ENCODE measurements at regions not wholly inside any gene's neighbourhood (a gene's known extent, or its start where the extent isn't known, plus 50 kb on each side); places are given as distances from the start of the nearest gene placed in this dataset.
"Not testable (repeated sequence)": the region's sequence is repeated elsewhere in the genome, so short reads cannot be mapped to it uniquely, and the experiment has no call there.

DNA sequence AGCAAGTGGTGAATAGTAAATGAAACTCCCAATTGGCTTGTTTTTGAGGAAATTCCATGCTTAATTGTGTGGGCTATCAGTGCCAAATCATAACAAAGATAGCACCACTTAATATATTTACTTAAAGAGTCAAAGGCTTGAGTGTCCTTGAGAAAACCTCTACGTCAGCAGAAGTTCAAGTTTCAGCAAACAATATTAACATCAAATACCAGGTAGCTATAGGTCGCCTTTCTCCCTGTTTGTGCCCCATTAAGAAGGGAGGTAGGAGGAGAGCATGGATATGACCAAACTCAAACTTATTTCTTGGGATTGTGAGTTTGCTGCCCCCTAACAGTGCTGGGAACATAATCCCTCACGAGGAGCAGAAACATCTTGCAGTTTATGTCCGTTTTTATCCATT lies 105.6 kb upstream of the SYN3 start:
- no peak overlapping the region for H3K4me3 ChIP-seq (replicated peaks; ENCODE audit: low read depth, low read length)
- TF ChIP-seq, protein P1, sequence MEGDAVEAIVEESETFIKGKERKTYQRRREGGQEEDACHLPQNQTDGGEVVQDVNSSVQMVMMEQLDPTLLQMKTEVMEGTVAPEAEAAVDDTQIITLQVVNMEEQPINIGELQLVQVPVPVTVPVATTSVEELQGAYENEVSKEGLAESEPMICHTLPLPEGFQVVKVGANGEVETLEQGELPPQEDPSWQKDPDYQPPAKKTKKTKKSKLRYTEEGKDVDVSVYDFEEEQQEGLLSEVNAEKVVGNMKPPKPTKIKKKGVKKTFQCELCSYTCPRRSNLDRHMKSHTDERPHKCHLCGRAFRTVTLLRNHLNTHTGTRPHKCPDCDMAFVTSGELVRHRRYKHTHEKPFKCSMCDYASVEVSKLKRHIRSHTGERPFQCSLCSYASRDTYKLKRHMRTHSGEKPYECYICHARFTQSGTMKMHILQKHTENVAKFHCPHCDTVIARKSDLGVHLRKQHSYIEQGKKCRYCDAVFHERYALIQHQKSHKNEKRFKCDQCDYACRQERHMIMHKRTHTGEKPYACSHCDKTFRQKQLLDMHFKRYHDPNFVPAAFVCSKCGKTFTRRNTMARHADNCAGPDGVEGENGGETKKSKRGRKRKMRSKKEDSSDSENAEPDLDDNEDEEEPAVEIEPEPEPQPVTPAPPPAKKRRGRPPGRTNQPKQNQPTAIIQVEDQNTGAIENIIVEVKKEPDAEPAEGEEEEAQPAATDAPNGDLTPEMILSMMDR (IDR thresholded peaks at IDR 0.05; ENCODE audit: insufficient read depth, low read length, poor library complexity, severe bottlenecking) = no peak
- no peak for DNase-seq (ENCODE audit: extremely low read depth, insufficient read length)
- no peaks in the 10 kb centered on the region for H3K36me3 ChIP-seq (ENCODE audit: control insufficient read depth, insufficient read depth, low read length)
- H3K27me3 ChIP-seq (replicated peaks; ENCODE audit: control insufficient read depth, insufficient read depth, low read length) = no peaks in the 10 kb centered on the region

DNA sequence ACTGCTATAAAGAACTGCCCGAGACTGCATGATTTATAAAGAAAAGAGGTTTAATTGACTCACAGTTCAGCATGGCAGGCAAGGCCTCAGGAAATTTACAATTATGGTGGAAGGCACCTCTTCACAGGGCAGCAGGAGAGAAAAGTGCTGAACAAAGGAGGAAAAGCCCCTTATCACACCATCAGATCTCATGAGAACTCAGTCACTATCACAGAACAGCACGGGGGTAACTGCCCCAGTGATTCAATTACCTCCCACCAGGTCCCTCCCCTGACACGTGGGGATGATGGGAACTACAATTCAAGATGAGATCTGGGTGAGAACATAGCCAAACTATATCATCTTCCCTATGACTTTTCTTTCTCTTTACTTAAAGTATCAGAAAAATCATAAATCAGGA lies 104.0 kb upstream of the SYN3 start:
- no peak for DNase-seq (ENCODE audit: extremely low read depth, insufficient read length)
- no peaks in the 10 kb centered on the region for H3K27me3 ChIP-seq (replicated peaks; ENCODE audit: control insufficient read depth, insufficient read depth, low read length)
- H3K4me3 ChIP-seq (replicated peaks; ENCODE audit: low read depth, low read length) = no peak overlapping the region
- no peaks in the 10 kb centered on the region for H3K36me3 ChIP-seq (ENCODE audit: control insufficient read depth, insufficient read depth, low read length)
- TF ChIP-seq, protein P1 (IDR thresholded peaks at IDR 0.05; ENCODE audit: insufficient read depth, low read length, poor library complexity, severe bottlenecking) = no peak

DNA sequence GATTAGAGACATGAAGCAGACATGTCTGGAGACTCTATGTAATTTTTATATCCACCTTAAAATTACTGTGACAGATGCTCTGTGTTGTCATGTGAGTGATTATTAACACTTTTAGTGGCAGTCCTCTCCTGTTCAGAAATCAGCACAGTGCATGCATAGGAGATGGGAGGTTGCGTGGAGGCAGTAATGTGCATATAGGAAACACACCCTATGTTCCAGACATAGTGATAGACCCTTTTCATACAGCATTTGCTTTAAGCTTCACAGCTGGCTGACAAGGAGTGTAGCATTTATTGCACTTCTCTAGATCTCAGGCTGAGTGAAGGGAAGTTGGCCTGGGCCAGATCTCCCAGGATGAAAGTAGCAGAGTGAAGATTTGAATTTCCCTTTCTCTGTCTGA lies 102.3 kb upstream of the SYN3 start:
- TF ChIP-seq, protein P1 (IDR thresholded peaks at IDR 0.05; ENCODE audit: insufficient read depth, low read length, poor library complexity, severe bottlenecking) = no peak

DNA sequence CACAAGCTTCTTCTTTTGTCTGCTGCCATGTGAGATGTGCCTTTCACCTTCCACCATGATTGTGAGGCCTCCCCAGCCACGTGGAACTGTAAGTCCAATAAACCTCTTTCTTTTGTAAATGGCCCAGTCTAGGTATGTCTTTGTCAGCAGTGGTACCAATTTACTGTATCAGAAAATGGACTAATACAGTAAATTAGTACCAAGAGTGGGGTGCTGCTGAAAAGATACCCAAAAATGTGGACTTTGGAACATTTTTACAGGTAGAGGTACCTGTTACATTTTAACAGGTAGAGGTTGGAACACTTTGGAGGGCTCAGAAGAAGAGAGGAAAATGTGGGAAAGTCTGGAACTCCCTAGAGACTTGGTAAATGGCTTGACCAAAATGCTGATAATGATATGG lies 96.8 kb upstream of the SYN3 start:
- DNase-seq (ENCODE audit: extremely low read depth, insufficient read length); H3K27me3 ChIP-seq (replicated peaks; ENCODE audit: control insufficient read depth, insufficient read depth, low read length); H3K4me3 ChIP-seq (replicated peaks; ENCODE audit: low read depth, low read length); H3K36me3 ChIP-seq (ENCODE audit: control insufficient read depth, insufficient read depth, low read length): not testable (repeated sequence)

More for the DNA sequence above, 102.3 kb upstream of the SYN3 start:
- H3K27me3 ChIP-seq (replicated peaks; ENCODE audit: control insufficient read depth, insufficient read depth, low read length) = no peaks in the 10 kb centered on the region
- no peaks in the 10 kb centered on the region for H3K36me3 ChIP-seq (ENCODE audit: control insufficient read depth, insufficient read depth, low read length)
- H3K4me3 ChIP-seq (replicated peaks; ENCODE audit: low read depth, low read length) = no peak overlapping the region
- no peak for DNase-seq (ENCODE audit: extremely low read depth, insufficient read length)

DNA sequence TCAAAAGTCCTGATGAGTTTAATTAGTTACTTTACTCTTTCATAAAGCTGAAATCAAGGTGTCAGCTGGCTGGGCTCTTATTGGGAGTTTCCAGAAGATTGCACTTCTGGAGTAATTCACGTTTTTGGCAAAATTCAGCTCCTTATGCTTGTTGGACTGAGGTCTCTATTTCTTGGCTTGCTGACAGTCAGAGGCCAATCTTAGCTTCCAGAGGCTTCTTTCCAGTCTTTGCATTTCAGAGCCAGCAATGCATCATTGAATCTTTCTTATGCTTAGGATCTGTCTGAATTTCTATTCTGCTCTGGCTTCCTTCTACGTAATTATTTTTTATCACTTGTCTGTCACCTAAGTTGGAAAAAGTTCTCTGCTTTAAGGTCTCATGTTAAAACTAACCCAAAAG lies 91.4 kb upstream of the SYN3 start:
- TF ChIP-seq, protein P1 (IDR thresholded peaks at IDR 0.05; ENCODE audit: insufficient read depth, low read length, poor library complexity, severe bottlenecking) = no peak
- Histone ChIP-seq H3K36me3 (ENCODE audit: control insufficient read depth, insufficient read depth, low read length) (no peaks in the 10 kb centered on the region), H3K4me3 (replicated peaks; ENCODE audit: low read depth, low read length) (no peak overlapping the region), H3K27me3 (replicated peaks; ENCODE audit: control insufficient read depth, insufficient read depth, low read length) (no peaks in the 10 kb centered on the region)
- DNase-seq (ENCODE audit: extremely low read depth, insufficient read length) = no peak

DNA sequence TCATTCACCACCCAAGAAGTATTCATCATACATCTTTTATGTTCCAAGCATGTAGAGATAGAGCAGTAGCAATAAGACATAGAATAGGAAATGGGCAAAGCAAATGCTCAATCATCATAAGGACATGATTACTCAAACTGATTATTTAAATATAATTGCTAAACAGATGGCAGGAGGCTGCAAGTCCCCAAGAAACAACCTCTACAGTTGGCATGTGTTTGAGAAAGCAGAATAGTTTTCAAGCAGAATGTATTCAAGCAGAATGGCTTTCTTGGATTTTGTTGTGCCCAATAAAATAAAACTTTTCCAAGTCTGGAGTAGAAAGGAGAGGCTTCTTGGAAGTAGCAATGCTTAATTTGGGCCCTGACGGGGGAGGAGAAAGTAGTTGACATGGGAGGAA lies 86.5 kb upstream of the SYN3 start:
- TF ChIP-seq, protein P1 (IDR thresholded peaks at IDR 0.05; ENCODE audit: insufficient read depth, low read length, poor library complexity, severe bottlenecking) = no peak
- H3K36me3 ChIP-seq (ENCODE audit: control insufficient read depth, insufficient read depth, low read length) = no peaks in the 10 kb centered on the region
- DNase-seq (ENCODE audit: extremely low read depth, insufficient read length) = no peak
- H3K4me3 ChIP-seq (replicated peaks; ENCODE audit: low read depth, low read length) = no peak overlapping the region
- H3K27me3 ChIP-seq (replicated peaks; ENCODE audit: control insufficient read depth, insufficient read depth, low read length) = no peaks in the 10 kb centered on the region
